ENCODE measurements at regions not wholly inside any gene's neighbourhood (a gene's known extent, or its start where the extent isn't known, plus 50 kb on each side); places are given as distances from the start of the nearest gene placed in this dataset.

DNA sequence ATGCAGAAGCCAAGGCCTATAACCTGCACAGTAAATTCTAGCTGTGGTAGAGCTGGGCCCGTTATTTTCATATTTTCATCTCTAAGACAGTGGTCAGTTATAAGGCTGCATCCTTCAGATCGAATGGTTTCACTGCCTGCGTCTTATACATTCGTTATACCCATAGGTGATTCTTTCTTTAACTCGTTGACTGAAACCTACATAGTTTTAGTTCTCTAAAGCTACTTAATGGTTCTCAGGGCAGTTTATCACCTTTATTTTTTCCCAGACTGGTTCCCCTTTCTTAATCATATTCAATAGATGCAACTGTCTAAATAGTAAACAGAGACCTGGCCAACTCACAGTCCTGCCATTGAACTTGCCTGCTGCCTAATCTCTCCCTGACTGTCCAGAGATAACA, 615.3 kb upstream of the SLITRK1 start:
- Histone ChIP-seq H2AFZ (ENCODE audit: control insufficient read depth, low read depth, low read length) (no peak overlapping the region), H3K4me2 (ENCODE audit: control insufficient read depth, insufficient read depth) (no peak overlapping the region), H3K36me3 (ENCODE audit: control insufficient read depth in 2 of 2, insufficient read depth in 2 of 2, low read length in 1 of 2) (no peaks in the 10 kb centered on the region), H3K9ac (ENCODE audit: control insufficient read depth, insufficient read depth, low read length) (no peak overlapping the region), H3K4me3 (no peak overlapping the region), H3K4me1 (ENCODE audit: control insufficient read depth, insufficient read depth, low read length) (no peaks in the 10 kb centered on the region), H3K27ac (ENCODE audit: control insufficient read depth, insufficient read depth) (no peak overlapping the region), H3K9me3 (replicated peaks; ENCODE audit: control insufficient read depth, insufficient read depth, low read length) (no peaks in the 10 kb centered on the region), H4K20me1 (ENCODE audit: control insufficient read depth, insufficient read depth) (no peaks in the 10 kb centered on the region), H3K27me3 (replicated peaks in 1 of 2; ENCODE audit: control insufficient read depth in 2 of 2, insufficient read depth in 2 of 2, low read length in 1 of 2) (no peaks in the 10 kb centered on the region), H3K79me2 (ENCODE audit: control insufficient read depth, insufficient read depth, low read length) (no peaks in the 10 kb centered on the region)
- RAD21 ChIA-PET (ENCODE audit: unreplicated experiment): interaction anchor here (0.8 to 3.3 kb wide), 16 partner anchors 8 to 150 kb away, joined by 3 to 13 read pairs (median 4); no protein-coding TSS in a partner anchor
- in situ Hi-C loops (cut with MboI): no loop called here
- CTCF ChIA-PET: interaction anchor here (0.6 to 4.1 kb wide), 10 partner anchors 8 to 156 kb away, joined by 3 to 13 read pairs (median 4); no protein-coding TSS in a partner anchor
- SMC1A ChIA-PET (ENCODE audit: uncharacterized antibody, unreplicated experiment): interaction anchor here (1.0 to 4.2 kb wide), 12 partner anchors 7 to 161 kb away, joined by 3 to 31 read pairs (median 5); no protein-coding TSS in a partner anchor
- 16% methylated on average over 5 of the region's 5 CpGs for WGBS (ENCODE audit: insufficient coverage, insufficient replicate concordance, low lambda C conversion rate, missing lambda C conversion rate)
- intact Hi-C loops (cut with micrococcal nuclease; ENCODE audit: unreplicated experiment): no loop called here
- DNase-seq (ENCODE audit: low read depth, low spot score) (no peak), FAIRE-seq (no peak), ATAC-seq (peak; percentile 91)
- POLR2A ChIA-PET: no interaction called here
- no TSS peak for BruUV-seq (replicated peaks)
- TF ChIP-seq RUNX3 (IDR thresholded peaks at IDR 0.05; ENCODE audit: low read length) (no peak), DPF2 (IDR thresholded peaks at IDR 0.05) (0 out of 2 replicates have a peak, but pooled peaks have one; percentile 51), ZBTB33 (IDR thresholded peaks at IDR 0.05) (no peak), ATF7 (IDR thresholded peaks at IDR 0.05; ENCODE audit: low read depth) (peak; percentile 29; the same call in 1 of the 2 replicates), MYB (IDR thresholded peaks at IDR 0.05; ENCODE audit: borderline replicate concordance, low read depth, low read length) (peak; percentile 38; the same call in 1 of the 2 replicates), SP1 (IDR thresholded peaks at IDR 0.05; ENCODE audit: low read depth, low read length) (no peak), IKZF1 (conservative IDR thresholded peaks at IDR 0.05) (peak; percentile 47), SMC3 (IDR thresholded peaks at IDR 0.05; ENCODE audit: borderline replicate concordance, low read length) (no peak), CHD4 (IDR thresholded peaks at IDR 0.05) (no peak), EED (IDR thresholded peaks at IDR 0.05; ENCODE audit: low read depth) (no peak), SMARCA5 (IDR thresholded peaks at IDR 0.05) (no peak), EP300 (IDR thresholded peaks at IDR 0.05; ENCODE audit: borderline replicate concordance in 1 of 2, control insufficient read depth in 1 of 2, low read depth in 2 of 2, low read length in 2 of 2) (peak in 1 of 2 experiments; percentile 53; a peak in 1 of 4 replicates), NR2C2 (IDR thresholded peaks at IDR 0.05; ENCODE audit: borderline replicate concordance, control insufficient read depth, insufficient read length, low read depth) (no peak), MTA2 (IDR thresholded peaks at IDR 0.05; ENCODE audit: low read depth) (peak; percentile 77; the same call in 1 of the 2 replicates), IKZF2 (IDR thresholded peaks at IDR 0.05) (peak in 1 of 2 experiments; percentile 13; a peak in 2 of 4 replicates), SMAD1 (IDR thresholded peaks at IDR 0.05; ENCODE audit: low read depth, partially characterized antibody) (peak; percentile 34), CHD1 (IDR thresholded peaks at IDR 0.05; ENCODE audit: low read depth, low read length) (no peak)
- TF ChIP-seq, protein P1, sequence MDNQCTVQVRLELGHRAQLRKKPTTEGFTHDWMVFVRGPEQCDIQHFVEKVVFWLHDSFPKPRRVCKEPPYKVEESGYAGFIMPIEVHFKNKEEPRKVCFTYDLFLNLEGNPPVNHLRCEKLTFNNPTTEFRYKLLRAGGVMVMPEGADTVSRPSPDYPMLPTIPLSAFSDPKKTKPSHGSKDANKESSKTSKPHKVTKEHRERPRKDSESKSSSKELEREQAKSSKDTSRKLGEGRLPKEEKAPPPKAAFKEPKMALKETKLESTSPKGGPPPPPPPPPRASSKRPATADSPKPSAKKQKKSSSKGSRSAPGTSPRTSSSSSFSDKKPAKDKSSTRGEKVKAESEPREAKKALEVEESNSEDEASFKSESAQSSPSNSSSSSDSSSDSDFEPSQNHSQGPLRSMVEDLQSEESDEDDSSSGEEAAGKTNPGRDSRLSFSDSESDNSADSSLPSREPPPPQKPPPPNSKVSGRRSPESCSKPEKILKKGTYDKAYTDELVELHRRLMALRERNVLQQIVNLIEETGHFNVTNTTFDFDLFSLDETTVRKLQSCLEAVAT (IDR thresholded peaks at IDR 0.05): no peak
- TF ChIP-seq, protein P2, sequence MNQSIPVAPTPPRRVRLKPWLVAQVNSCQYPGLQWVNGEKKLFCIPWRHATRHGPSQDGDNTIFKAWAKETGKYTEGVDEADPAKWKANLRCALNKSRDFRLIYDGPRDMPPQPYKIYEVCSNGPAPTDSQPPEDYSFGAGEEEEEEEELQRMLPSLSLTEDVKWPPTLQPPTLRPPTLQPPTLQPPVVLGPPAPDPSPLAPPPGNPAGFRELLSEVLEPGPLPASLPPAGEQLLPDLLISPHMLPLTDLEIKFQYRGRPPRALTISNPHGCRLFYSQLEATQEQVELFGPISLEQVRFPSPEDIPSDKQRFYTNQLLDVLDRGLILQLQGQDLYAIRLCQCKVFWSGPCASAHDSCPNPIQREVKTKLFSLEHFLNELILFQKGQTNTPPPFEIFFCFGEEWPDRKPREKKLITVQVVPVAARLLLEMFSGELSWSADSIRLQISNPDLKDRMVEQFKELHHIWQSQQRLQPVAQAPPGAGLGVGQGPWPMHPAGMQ (IDR thresholded peaks at IDR 0.05; ENCODE audit: borderline replicate concordance): no peak
- TF ChIP-seq, protein P3, sequence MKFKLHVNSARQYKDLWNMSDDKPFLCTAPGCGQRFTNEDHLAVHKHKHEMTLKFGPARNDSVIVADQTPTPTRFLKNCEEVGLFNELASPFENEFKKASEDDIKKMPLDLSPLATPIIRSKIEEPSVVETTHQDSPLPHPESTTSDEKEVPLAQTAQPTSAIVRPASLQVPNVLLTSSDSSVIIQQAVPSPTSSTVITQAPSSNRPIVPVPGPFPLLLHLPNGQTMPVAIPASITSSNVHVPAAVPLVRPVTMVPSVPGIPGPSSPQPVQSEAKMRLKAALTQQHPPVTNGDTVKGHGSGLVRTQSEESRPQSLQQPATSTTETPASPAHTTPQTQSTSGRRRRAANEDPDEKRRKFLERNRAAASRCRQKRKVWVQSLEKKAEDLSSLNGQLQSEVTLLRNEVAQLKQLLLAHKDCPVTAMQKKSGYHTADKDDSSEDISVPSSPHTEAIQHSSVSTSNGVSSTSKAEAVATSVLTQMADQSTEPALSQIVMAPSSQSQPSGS (IDR thresholded peaks at IDR 0.05; ENCODE audit: low read length): no peak
